ENCODE measurements at regions not wholly inside any gene's neighbourhood (a gene's known extent, or its start where the extent isn't known, plus 50 kb on each side); places are given as distances from the start of the nearest gene placed in this dataset.

- Histone ChIP-seq H3K4me1 (peaks cover 0 to 7% of the 10 kb centered on the region in 2 donors), H3K36me3 (no peaks in the 10 kb centered on the region), H3K27me3 (no peaks in the 10 kb centered on the region), H3K9me3 (no peaks in the 10 kb centered on the region), H3K27ac (no peak overlapping the region), H3K4me3 (replicated peaks in 1 of 3) (no peak overlapping the region)
- TF ChIP-seq POLR2A (IDR thresholded peaks at IDR 0.05) = no peak
- TF ChIP-seq, protein P1, sequence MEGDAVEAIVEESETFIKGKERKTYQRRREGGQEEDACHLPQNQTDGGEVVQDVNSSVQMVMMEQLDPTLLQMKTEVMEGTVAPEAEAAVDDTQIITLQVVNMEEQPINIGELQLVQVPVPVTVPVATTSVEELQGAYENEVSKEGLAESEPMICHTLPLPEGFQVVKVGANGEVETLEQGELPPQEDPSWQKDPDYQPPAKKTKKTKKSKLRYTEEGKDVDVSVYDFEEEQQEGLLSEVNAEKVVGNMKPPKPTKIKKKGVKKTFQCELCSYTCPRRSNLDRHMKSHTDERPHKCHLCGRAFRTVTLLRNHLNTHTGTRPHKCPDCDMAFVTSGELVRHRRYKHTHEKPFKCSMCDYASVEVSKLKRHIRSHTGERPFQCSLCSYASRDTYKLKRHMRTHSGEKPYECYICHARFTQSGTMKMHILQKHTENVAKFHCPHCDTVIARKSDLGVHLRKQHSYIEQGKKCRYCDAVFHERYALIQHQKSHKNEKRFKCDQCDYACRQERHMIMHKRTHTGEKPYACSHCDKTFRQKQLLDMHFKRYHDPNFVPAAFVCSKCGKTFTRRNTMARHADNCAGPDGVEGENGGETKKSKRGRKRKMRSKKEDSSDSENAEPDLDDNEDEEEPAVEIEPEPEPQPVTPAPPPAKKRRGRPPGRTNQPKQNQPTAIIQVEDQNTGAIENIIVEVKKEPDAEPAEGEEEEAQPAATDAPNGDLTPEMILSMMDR (IDR thresholded peaks at IDR 0.05) = no peak
- 78 to 80% methylated on average over 8 of the region's 8 CpGs for WGBS, 2 donors
- no peak for DNase-seq
- intact Hi-C loops (cut with DNase I) = no loop called here
Observed at GRCh38 chr3:65195211-65196006, 507.6 kb upstream of the ADAMTS9 start.

DNA sequence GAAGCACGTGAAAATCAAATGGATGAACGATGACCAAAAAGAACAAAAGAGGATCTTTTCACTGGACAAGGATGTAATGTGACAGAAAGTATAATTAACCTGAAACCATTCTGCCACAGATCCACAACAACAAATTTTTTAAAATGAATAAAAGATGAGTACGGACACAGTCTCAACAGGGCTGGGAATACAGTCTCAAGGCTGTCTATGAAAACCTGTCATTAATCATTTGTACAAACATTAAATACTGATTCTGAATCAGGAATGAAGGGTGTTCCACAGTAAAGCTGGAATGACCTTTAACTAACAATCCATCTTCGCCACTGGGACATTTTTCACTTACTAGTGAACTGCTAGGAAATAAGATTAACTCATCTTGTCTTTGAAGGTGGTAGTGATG, 506.9 kb upstream of the ADAMTS9 start:
- TF ChIP-seq, protein P1 (IDR thresholded peaks at IDR 0.05) = no peak
- no peak for TF ChIP-seq POLR2A (IDR thresholded peaks at IDR 0.05)
- H3K27me3 ChIP-seq = no peaks in the 10 kb centered on the region
- no peak overlapping the region for H3K27ac ChIP-seq
- peaks cover 0 to 7% of the 10 kb centered on the region in 2 donors for H3K4me1 ChIP-seq
- H3K9me3 ChIP-seq = no peaks in the 10 kb centered on the region
- intact Hi-C loops (cut with DNase I) = no loop called here
- no peaks in the 10 kb centered on the region for H3K36me3 ChIP-seq
- WGBS, 2 donors = 92 to 93% methylated on average over 4 of the region's 4 CpGs
- DNase-seq = no peak
- H3K4me3 ChIP-seq (replicated peaks in 1 of 3) = no peak overlapping the region

GRCh38 chr3:65194047-65194714, 506.4 kb upstream of the ADAMTS9 start:
- WGBS, 2 donors = 86 to 92% methylated on average over 6 of the region's 6 CpGs

GRCh38 chr3:65193531-65193930, 505.7 kb upstream of the ADAMTS9 start:
- Histone ChIP-seq H3K9me3 (no peaks in the 10 kb centered on the region), H3K27me3 (no peaks in the 10 kb centered on the region), H3K27ac (no peak overlapping the region), H3K4me1 (peaks cover 0 to 7% of the 10 kb centered on the region in 2 donors), H3K4me3 (replicated peaks in 1 of 3) (no peak overlapping the region), H3K36me3 (no peaks in the 10 kb centered on the region)
- TF ChIP-seq POLR2A (IDR thresholded peaks at IDR 0.05) = no peak
- TF ChIP-seq, protein P1 (IDR thresholded peaks at IDR 0.05) = no peak
- intact Hi-C loops (cut with DNase I) = no loop called here
- 87 to 92% methylated on average over 9 of the region's 9 CpGs for WGBS, 2 donors
- no peak for DNase-seq

More at GRCh38 chr3:65194047-65194714, 506.4 kb upstream of the ADAMTS9 start:
- TF ChIP-seq, protein P1 (IDR thresholded peaks at IDR 0.05) = no peak
- TF ChIP-seq POLR2A (IDR thresholded peaks at IDR 0.05) = no peak
- Histone ChIP-seq H3K4me3 (replicated peaks in 1 of 3) (no peak overlapping the region), H3K36me3 (no peaks in the 10 kb centered on the region), H3K27me3 (no peaks in the 10 kb centered on the region), H3K27ac (no peak overlapping the region), H3K4me1 (peaks cover 0 to 7% of the 10 kb centered on the region in 2 donors), H3K9me3 (no peaks in the 10 kb centered on the region)
- no peak for DNase-seq
- intact Hi-C loops (cut with DNase I) = no loop called here

DNA sequence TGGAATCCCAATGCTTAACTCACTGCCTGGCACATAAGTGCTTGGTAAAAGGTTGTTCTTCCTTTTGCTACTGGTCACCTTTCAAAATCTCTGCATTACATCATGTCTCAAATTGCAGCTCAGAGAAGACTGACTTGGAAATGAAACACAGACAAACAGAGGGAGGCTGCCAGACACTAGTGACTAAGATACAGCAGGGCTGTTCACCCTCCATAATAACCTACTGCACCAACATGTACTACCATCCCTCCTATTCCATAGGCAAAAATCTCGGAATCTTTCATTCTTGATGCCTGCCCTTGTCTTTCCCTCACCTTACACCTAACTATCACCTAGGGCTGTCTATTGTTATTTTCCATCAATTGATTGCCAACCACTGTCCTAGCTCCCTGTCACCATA, 502.3 kb upstream of the ADAMTS9 start:
- Histone ChIP-seq H3K27me3 (no peaks in the 10 kb centered on the region), H3K4me1 (no peaks in the 10 kb centered on the region), H3K27ac (no peak overlapping the region), H3K4me3 (replicated peaks in 1 of 3) (no peak overlapping the region), H3K36me3 (no peaks in the 10 kb centered on the region), H3K9me3 (no peaks in the 10 kb centered on the region)
- no peak for TF ChIP-seq POLR2A (IDR thresholded peaks at IDR 0.05)
- TF ChIP-seq, protein P1 (IDR thresholded peaks at IDR 0.05) = no peak
- no peak for DNase-seq
- intact Hi-C loops (cut with DNase I) = no loop called here
- 0 to 96% methylated on average over 1 of the region's 1 CpG for WGBS, 2 donors

Measured in thyroid gland (tissue), 4 donors.